ENCODE measurements at regions not wholly inside any gene's neighbourhood (a gene's known extent, or its start where the extent isn't known, plus 50 kb on each side); places are given as distances from the start of the nearest gene placed in this dataset.

DNA sequence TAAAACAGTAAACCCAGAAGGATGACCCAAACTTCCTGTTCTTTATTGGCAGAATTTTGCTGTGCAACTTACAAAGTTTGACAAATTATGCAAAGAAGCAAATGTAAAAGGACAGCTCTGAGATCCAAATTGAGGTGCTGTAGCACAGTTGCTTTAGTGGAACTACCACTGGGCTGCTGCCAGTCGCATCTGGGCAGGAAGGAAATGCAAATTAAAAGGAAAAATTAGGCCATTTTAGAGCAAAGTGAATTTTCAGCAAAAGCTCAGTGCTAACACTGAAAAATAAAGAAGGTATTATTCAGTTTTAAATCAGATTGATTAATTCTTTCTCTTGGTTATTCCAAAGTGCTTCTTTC, 104.5 kb downstream of the ZMAT3 start:
- TF ChIP-seq POLR2A (IDR thresholded peaks at IDR 0.05; ENCODE audit: low read depth, low read length) (no peak), CTCF (conservative IDR thresholded peaks at IDR 0.05; ENCODE audit: low read depth, low read length) (no peak), RFX5 (IDR thresholded peaks at IDR 0.05; ENCODE audit: low read depth, low read length) (no peak), SMC3 (IDR thresholded peaks at IDR 0.05; ENCODE audit: low read depth, low read length) (no peak), RAD21 (IDR thresholded peaks at IDR 0.05; ENCODE audit: low read length) (no peak), MAFK (IDR thresholded peaks at IDR 0.05; ENCODE audit: low read depth, low read length) (no peak), NFE2L2 (IDR thresholded peaks at IDR 0.05; ENCODE audit: low read depth, low read length) (no peak), CEBPB (IDR thresholded peaks at IDR 0.05; ENCODE audit: low read depth, low read length) (no peak), BHLHE40 (IDR thresholded peaks at IDR 0.05; ENCODE audit: low read depth, low read length) (no peak)
- TF ChIP-seq, protein P1, sequence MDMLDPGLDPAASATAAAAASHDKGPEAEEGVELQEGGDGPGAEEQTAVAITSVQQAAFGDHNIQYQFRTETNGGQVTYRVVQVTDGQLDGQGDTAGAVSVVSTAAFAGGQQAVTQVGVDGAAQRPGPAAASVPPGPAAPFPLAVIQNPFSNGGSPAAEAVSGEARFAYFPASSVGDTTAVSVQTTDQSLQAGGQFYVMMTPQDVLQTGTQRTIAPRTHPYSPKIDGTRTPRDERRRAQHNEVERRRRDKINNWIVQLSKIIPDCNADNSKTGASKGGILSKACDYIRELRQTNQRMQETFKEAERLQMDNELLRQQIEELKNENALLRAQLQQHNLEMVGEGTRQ (IDR thresholded peaks at IDR 0.05; ENCODE audit: low read depth, low read length), result no peak

All from IMR-90 (cell line).